G401.6 (cell line): ENCODE measurements at regions not wholly inside any gene's neighbourhood (a gene's known extent, or its start where the extent isn't known, plus 50 kb on each side); places are given as distances from the start of the nearest gene placed in this dataset.
"Not testable (repeated sequence)": the region's sequence is repeated elsewhere in the genome, so short reads cannot be mapped to it uniquely, and the experiment has no call there.

Experiments
- FAIRE-seq: peaks from 2 replicates; lab custom pipeline; 2012; peaks lifted over from hg19 to GRCh38; lab: Jason Lieb, UNC

GRCh38 chr4:64001229-64001898 lies 407.9 kb downstream of the TECRL start:
- no peak for FAIRE-seq

DNA sequence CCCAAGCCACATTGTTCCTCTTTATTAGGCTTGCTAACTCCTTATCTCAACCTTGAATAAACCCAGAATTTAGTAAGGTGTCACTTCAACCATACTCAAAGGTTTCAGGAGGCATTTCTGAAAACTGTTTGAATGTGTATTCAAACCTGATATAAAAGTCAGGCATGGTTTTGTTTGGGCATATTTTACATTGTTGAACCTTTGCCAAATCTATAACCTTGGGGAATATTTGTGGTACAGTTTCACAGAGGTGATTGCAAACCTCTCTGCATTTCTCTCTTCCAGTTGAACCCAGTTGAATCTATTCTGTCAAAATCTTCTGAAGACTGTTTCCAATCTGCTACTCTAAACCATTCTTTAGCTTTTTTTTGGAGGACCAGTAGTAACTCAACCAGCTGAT lies 409.0 kb downstream of the TECRL start:
- FAIRE-seq: no peak

- FAIRE-seq: no peak
Observed at GRCh38 chr4:63986253-63986652, 423.0 kb downstream of the TECRL start.

DNA sequence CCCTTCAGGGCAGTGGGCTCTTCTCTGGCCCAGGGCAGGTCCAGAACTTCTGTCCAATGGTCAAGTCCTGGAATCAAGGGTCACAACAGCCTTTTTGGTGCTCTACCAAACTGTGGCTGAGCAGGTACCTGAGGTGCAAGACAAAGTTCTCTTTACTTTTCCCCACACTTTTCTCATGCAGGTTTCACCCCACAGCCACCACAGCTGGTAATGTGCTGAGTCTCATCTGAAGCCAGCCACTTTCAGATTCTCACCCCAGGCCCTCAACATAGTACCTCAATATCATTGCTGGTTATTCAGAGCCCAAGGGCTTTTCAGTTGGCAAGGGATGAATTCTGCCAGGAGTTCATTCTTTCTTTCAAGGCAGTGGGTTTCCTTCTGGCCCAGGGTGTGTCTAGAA lies 426.0 kb downstream of the TECRL start:
- no peak for FAIRE-seq

- no peak for FAIRE-seq
Observed at GRCh38 chr4:63965875-63966274, 443.4 kb downstream of the TECRL start.

DNA sequence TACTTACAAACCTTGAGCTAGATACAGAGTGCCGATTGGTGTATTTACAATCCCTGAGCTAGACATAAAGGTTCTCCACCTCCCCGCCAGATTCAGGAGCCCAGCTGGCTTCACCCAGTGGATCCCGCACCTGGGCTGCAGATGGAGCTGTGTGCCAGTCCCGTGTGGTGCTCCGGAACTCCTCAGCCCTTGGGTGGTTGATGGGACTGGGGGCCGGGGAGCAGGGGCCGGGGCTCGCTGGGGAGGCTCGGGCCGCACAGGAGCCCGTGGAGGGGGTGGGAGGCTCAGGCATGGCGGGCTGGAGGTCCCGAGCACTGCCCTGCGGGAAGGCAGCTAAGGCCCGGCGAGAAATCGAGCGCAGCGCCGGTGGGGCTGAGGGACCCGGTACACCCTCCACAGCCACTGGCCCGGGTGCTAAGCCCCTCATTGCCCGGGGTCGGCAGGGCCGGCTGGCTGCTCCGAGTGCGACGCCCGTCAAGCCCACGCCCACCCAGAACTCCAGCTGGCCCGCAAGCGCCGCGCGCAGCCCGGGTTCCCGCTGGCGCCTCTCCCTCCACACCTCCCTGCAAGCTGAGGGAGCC lies 466.5 kb downstream of the TECRL start:
- not testable (repeated sequence) for FAIRE-seq

GRCh38 chr4:63937961-63938360 lies 471.3 kb downstream of the TECRL start:
- no peak for FAIRE-seq

GRCh38 chr4:63922146-63922545 lies 487.1 kb downstream of the TECRL start:
- no peak for FAIRE-seq

DNA sequence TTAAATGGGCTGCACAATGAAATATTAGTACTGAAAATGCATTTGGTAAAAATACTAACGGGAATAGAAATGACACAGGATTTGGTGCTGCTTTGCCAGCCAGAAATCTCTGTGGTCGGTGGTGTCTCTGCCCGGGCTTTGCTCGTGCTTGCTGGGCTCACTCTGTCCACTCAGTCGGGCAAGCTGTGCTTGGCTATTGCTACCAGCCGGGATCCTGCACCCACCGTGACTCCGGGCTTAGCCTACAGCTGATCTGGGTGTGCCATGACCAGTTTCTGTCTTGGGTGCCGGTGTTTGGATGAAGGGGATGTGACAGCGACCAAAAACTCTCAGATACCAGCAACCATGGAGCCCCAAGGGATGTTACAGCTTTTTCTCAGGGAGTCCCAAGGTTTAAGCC lies 487.7 kb downstream of the TECRL start:
- FAIRE-seq: no peak

GRCh38 chr4:63919636-63920365 lies 489.4 kb downstream of the TECRL start:
- no peak for FAIRE-seq

DNA sequence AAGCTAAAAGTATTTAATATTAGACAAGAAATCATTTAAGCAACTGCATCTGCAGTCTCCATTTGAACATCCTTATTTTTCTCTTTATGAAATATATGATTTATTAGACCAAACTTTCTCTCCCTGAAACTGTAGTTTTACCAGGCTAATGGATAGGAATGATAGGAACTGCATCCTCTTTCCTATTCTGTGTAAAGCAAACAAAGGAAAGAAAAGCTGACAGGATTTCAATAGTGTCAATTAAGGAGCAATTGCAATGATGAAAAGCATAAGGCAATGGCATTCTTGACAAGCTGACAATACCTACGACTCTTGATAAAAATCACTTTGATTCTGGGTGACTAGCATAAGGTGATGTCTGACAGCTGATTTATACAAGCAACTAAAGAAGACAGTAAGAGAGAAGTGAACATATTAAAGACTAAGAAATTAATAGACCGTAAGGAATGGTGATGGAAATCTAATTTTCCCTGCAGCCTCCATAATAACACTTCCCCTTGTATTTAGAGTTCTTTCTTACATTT lies 502.5 kb downstream of the TECRL start:
- no peak for FAIRE-seq

- FAIRE-seq: no peak
Observed at GRCh38 chr4:63904201-63904600, 505.0 kb downstream of the TECRL start.

DNA sequence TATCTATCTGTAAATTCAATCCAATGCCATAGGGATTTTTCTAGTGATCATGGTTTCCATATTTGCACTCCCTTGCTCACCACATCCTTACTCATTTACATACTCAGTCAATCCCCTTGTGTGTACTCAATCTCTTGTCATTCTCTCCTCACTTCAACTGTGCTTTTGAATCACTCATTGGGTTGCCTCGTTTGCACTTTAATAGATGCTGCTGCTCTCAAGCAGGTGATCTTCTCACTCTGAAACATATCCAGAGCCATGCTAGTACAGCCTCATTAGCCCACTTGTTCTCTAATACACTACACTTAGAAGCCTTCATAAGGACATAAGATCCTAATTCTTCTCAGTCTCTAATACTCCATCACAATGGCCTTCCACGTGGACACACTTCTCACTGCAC lies 507.9 kb downstream of the TECRL start:
- no peak for FAIRE-seq

DNA sequence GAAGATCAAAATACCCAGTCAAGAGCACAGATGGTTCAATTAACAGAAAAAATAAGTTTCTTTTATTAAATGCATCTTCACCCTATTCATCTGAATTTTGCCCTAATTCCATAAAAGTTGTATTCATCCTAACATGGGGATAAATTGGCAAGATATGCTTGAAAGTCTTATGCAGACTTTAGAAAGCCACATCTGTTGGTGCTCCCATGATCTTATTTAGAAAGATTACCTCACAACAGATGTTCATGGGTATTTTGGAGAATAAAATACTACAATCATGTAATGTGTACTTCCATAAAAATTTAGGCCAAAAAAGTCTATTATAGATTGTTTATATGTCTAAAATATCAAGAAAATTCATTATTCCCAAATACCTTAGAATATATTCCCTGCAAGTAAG lies 510.3 kb downstream of the TECRL start:
- FAIRE-seq: no peak

- FAIRE-seq: no peak
Observed at GRCh38 chr4:63894161-63894560, 515.1 kb downstream of the TECRL start.

- no peak for FAIRE-seq
Observed at GRCh38 chr4:63869370-63869769, 539.9 kb downstream of the TECRL start.

- FAIRE-seq: no peak
Observed at GRCh38 chr4:63851496-63851895, 557.8 kb downstream of the TECRL start.

DNA sequence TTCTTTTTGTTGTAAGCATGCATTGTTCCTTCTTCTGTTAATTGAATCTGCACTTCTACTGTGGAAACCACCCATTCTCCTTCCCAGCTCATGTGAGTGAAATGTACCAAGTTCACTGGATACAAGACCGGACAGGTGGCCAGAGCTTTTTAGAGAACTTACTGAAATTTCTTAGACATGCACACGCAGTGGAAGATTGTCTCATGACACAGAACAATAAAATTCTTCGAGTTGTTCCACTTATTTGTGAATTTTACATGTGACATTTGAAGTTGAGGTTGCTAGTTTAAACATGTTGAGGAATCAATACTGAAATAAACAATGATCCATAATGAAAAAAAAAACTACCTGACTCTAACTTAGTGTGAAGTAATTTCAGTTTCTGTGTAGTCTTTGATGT lies 568.0 kb downstream of the TECRL start:
- FAIRE-seq: no peak

GRCh38 chr4:63831590-63832155 lies 577.6 kb downstream of the TECRL start:
- no peak for FAIRE-seq

- FAIRE-seq: no peak
Observed at GRCh38 chr4:63817196-63817865, 591.9 kb downstream of the TECRL start.

DNA sequence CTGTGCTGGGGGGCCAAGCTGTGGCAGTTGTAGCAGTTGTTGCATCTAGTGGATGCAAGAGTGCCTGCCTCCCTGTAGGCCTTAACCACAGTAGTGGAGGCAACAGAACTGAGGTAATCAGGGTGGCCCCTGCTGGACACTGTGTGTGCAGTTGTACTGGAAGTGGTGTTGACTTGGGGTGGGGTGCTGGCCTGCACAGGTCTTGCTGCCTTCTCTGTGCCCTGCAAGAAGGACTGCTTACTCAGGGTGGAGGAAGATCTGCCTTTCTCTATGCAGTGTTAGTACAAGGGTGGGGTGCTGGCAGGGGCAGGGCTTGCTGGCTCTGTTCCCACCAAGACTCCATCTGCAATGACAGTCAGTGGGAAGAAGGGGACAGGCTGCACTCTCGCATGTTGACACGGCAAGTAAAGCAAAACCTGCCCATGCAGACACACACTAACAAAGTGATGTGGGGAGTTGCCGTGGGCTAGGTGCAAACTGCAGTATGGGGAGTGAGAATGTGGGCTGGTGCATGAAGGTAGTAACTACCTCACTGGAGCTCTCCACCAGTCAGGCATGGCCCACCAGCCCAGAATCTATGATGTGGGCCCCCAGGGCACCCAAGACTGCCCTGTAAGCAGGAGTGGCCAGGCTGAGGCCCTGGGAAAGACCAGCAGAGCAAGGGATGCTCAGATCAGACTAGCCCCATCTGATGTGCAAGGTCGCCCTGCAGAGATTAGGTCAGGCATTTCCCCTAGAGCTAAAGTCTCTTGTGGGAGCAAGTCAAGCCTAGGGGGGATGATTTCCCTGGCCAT lies 594.9 kb downstream of the TECRL start:
- FAIRE-seq: no peak

- no peak for FAIRE-seq
Observed at GRCh38 chr4:63799166-63799565, 610.1 kb downstream of the TECRL start.
